Hepatocyte (in vitro differentiated cells): ENCODE measurements at regions not wholly inside any gene's neighbourhood (a gene's known extent, or its start where the extent isn't known, plus 50 kb on each side); places are given as distances from the start of the nearest gene placed in this dataset.

Source experiments
- DNase-seq: peaks from one replicate; pipeline ENCODE4 v3.0.0-alpha.2; 2016; ENCODE audit warnings: low spot score
- H2AFZ ChIP-seq: fragments of 200-600 bp; sonication (generic); 2 replicates; pipeline ENCODE4 v1.6.0; 2016; ENCODE audit warnings: antibody characterized with exemption, mild to moderate bottlenecking
- H3K27ac ChIP-seq: fragments of 200-600 bp; sonication (generic); 2 replicates; pipeline ENCODE4 v1.5.1; 2016; ENCODE audit warnings: mild to moderate bottlenecking
- H3K27me3 ChIP-seq: fragments of 200-600 bp; sonication (generic); 2 replicates; pipeline ENCODE4 v1.6.1; 2016
- H3K36me3 ChIP-seq: fragments of 200-600 bp; sonication (generic); replicated peaks from 2 replicates; pipeline ENCODE4 v1.5.1; 2016; ENCODE audit warnings: low read depth; ENCODE audit not compliant: insufficient read depth
- H3K4me1 ChIP-seq: fragments of 200-600 bp; sonication (generic); 2 replicates; pipeline ENCODE4 v1.5.1; 2016; ENCODE audit warnings: mild to moderate bottlenecking, moderate library complexity; ENCODE audit not compliant: insufficient read depth
- H3K4me2 ChIP-seq: fragments of 200-600 bp; sonication (generic); 2 replicates; pipeline ENCODE4 v1.6.0; 2016
- H3K4me3 ChIP-seq: fragments of 200-600 bp; sonication (generic); 2 replicates; pipeline ENCODE4 v1.5.1; 2016; ENCODE audit warnings: mild to moderate bottlenecking
- H3K79me2 ChIP-seq: fragments of 200-600 bp; sonication (generic); 2 replicates; pipeline ENCODE4 v1.6.0; 2017; ENCODE audit warnings: mild to moderate bottlenecking
- H3K9me2 ChIP-seq: fragments of 200-600 bp; sonication (generic); replicated peaks from 2 replicates; pipeline ENCODE4 v1.6.0; 2017; ENCODE audit warnings: mild to moderate bottlenecking; ENCODE audit not compliant: insufficient read depth
- H3K9me3 ChIP-seq: fragments of 200-600 bp; sonication (generic); 2 replicates; pipeline ENCODE4 v1.5.1; 2016; ENCODE audit warnings: low read depth, mild to moderate bottlenecking
- H4K20me1 ChIP-seq: fragments of 200-600 bp; sonication (generic); 2 replicates; pipeline ENCODE4 v1.6.0; 2016; ENCODE audit warnings: mild to moderate bottlenecking; ENCODE audit not compliant: insufficient read depth, poor library complexity, severe bottlenecking
- CTCF ChIP-seq: fragments of 200-600 bp; sonication (generic); IDR thresholded peaks from 2 replicates; pipeline ENCODE4 v1.5.1; 2016; ENCODE audit warnings: antibody characterized with exemption, mild to moderate bottlenecking; ENCODE audit not compliant: poor library complexity
- EZH2 ChIP-seq: fragments of 200-600 bp; sonication (generic); IDR thresholded peaks from 2 replicates; pipeline ENCODE4 v1.6.1; 2016; ENCODE audit warnings: antibody characterized with exemption, mild to moderate bottlenecking, borderline replicate concordance
- EZH2phosphoT487 ChIP-seq: fragments of 200-600 bp; sonication (generic); IDR thresholded peaks from one replicate; pipeline ENCODE4 v1.6.1; 2018; ENCODE audit warnings: antibody characterized with exemption, mild to moderate bottlenecking, low read depth, moderate library complexity; ENCODE audit not compliant: unreplicated experiment, severe bottlenecking
- WGBS: methylation state at CpG from one replicate; pipeline ENCODE4 v1.1.6; 2016; ENCODE audit warnings: low lambda C conversion rate; ENCODE audit errors: missing lambda C conversion rate; 5-methylcytosine and 5-hydroxymethylcytosine counted together

GRCh38 chr22:49137206-49137840 lies 690.4 kb downstream of the BRD1 start:
- Histone ChIP-seq H3K4me2 (no peak overlapping the region), H3K4me1 (no peaks in the 10 kb centered on the region), H3K27ac (no peak overlapping the region), H4K20me1 (no peaks in the 10 kb centered on the region), H3K36me3 (no peaks in the 10 kb centered on the region), H3K27me3 (no peaks in the 10 kb centered on the region), H3K9me3 (no peaks in the 10 kb centered on the region), H2AFZ (no peak overlapping the region), H3K9me2 (no peaks in the 10 kb centered on the region), H3K79me2 (no peaks in the 10 kb centered on the region), H3K4me3 (no peak overlapping the region)
- TF ChIP-seq EZH2 (no peak), CTCF (no peak), EZH2phosphoT487 (no peak)
- WGBS, result 79% methylated on average over 7 of the region's 7 CpGs
- DNase-seq, result no peak

- H3K27me3 ChIP-seq, result no peaks in the 10 kb centered on the region
Measured at GRCh38 chr22:49136816-49137180, 690.9 kb downstream of the BRD1 start.

GRCh38 chr22:49136041-49136815 lies 691.4 kb downstream of the BRD1 start:
- H3K4me2 ChIP-seq, result no peak overlapping the region
- H3K27me3 ChIP-seq, result no peaks in the 10 kb centered on the region
- no peaks in the 10 kb centered on the region for H3K9me3 ChIP-seq
- no peak for DNase-seq
- WGBS, result 83% methylated on average over 24 of the region's 25 CpGs
- H2AFZ ChIP-seq, result no peak overlapping the region
- no peaks in the 10 kb centered on the region for H3K36me3 ChIP-seq
- no peak for TF ChIP-seq EZH2phosphoT487
- TF ChIP-seq EZH2, result no peak
- TF ChIP-seq CTCF, result no peak
- H3K9me2 ChIP-seq, result no peaks in the 10 kb centered on the region
- H3K4me1 ChIP-seq, result no peaks in the 10 kb centered on the region
- H3K4me3 ChIP-seq, result no peak overlapping the region
- no peak overlapping the region for H3K27ac ChIP-seq
- no peaks in the 10 kb centered on the region for H4K20me1 ChIP-seq
- no peaks in the 10 kb centered on the region for H3K79me2 ChIP-seq

More at GRCh38 chr22:49136816-49137180, 690.9 kb downstream of the BRD1 start:
- H4K20me1 ChIP-seq, result no peaks in the 10 kb centered on the region
- H3K4me3 ChIP-seq, result no peak overlapping the region
- H3K79me2 ChIP-seq, result no peaks in the 10 kb centered on the region
- no peak overlapping the region for H3K27ac ChIP-seq
- no peak for DNase-seq
- no peaks in the 10 kb centered on the region for H3K36me3 ChIP-seq
- no peak overlapping the region for H3K4me2 ChIP-seq
- H3K9me3 ChIP-seq, result no peaks in the 10 kb centered on the region
- TF ChIP-seq EZH2phosphoT487 (no peak), EZH2 (no peak), CTCF (no peak)
- H3K4me1 ChIP-seq, result no peaks in the 10 kb centered on the region
- H3K9me2 ChIP-seq, result no peaks in the 10 kb centered on the region
- WGBS, result 91% methylated on average over 9 of the region's 9 CpGs
- no peak overlapping the region for H2AFZ ChIP-seq
